Liver (tissue), 8 donors: ENCODE measurements at regions not wholly inside any gene's neighbourhood (a gene's known extent, or its start where the extent isn't known, plus 50 kb on each side); places are given as distances from the start of the nearest gene placed in this dataset.

Experiments
- DNase-seq: peaks from one replicate; pipeline ENCODE4 v3.0.0-alpha.2; 2017; ENCODE audit warnings: low spot score
- H3K27ac ChIP-seq, 2 donors: one replicate each; pipeline ENCODE4 v1.7.0; 2013; ENCODE audit warnings: inconsistent platforms in 2 of 2, low read length in 2 of 2, control low read depth in 1 of 2, low read depth in 1 of 2, mild to moderate bottlenecking in 1 of 2
- H3K27me3 ChIP-seq, 4 donors: one replicate each; pipeline versions ENCODE4 v1.6.1 to v1.7.0; 2013; ENCODE audit warnings: low read length in 3 of 4, inconsistent platforms in 1 of 4, mild to moderate bottlenecking in 1 of 4, moderate library complexity in 1 of 4; ENCODE audit not compliant: control insufficient read depth in 4 of 4, insufficient read depth in 4 of 4
- H3K36me3 ChIP-seq, 4 donors: one replicate each; pipeline versions ENCODE4 v1.6.1 to v1.7.0; 2013; ENCODE audit warnings: low read length in 3 of 4, mild to moderate bottlenecking in 3 of 4, low read depth in 1 of 4, moderate library complexity in 1 of 4; ENCODE audit not compliant: control insufficient read depth in 4 of 4, insufficient read depth in 3 of 4
- H3K4me1 ChIP-seq, 4 donors: one replicate each; pipeline versions ENCODE4 v1.6.1 to v1.7.0; 2013; ENCODE audit warnings: low read length in 3 of 4, mild to moderate bottlenecking in 3 of 4, moderate library complexity in 1 of 4; ENCODE audit not compliant: control insufficient read depth in 4 of 4, insufficient read depth in 4 of 4
- H3K4me3 ChIP-seq, 3 donors: one replicate each; pipeline versions ENCODE4 v1.6.1 to v1.7.0; 2013; ENCODE audit warnings: low read length in 3 of 3, control low read depth in 1 of 3, low read depth in 1 of 3, mild to moderate bottlenecking in 1 of 3
- H3K9ac ChIP-seq, 2 donors: one replicate each; pipeline ENCODE4 v1.7.0; 2013; ENCODE audit warnings: low read length in 2 of 2, mild to moderate bottlenecking in 2 of 2, moderate library complexity in 2 of 2, control low read depth in 1 of 2, low read depth in 1 of 2
- H3K9me3 ChIP-seq, 4 donors: one replicate each; pipeline versions ENCODE4 v1.6.1 to v1.7.0; 2013; ENCODE audit warnings: low read length in 3 of 4; ENCODE audit not compliant: control insufficient read depth in 4 of 4
- ATF3 ChIP-seq: IDR thresholded peaks from 2 replicates; pipeline ENCODE4 v1.6.1; 2016; ENCODE audit warnings: antibody characterized with exemption
- CTCF ChIP-seq: fragments of 150-350 bp; IDR thresholded peaks from 2 replicates; pipeline ENCODE4 v1.5.1; 2017; ENCODE audit warnings: improper control_type of control experiment, low read depth, low read length; ENCODE audit not compliant: missing input control
- EGR1 ChIP-seq, 2 donors: IDR thresholded peaks; 2 replicates each; pipeline ENCODE4 v1.6.1; 2016 to 2018; ENCODE audit warnings: antibody characterized with exemption in 2 of 2, low read depth in 2 of 2
- FOXA1 ChIP-seq: IDR thresholded peaks from 2 replicates; pipeline ENCODE4 v1.6.1; 2016; ENCODE audit warnings: antibody characterized with exemption
- FOXA2 ChIP-seq: IDR thresholded peaks from 2 replicates; pipeline ENCODE4 v1.6.1; 2016; ENCODE audit warnings: antibody characterized with exemption
- GABPA ChIP-seq, 2 donors: IDR thresholded peaks in 1 of 2; conservative IDR thresholded peaks in 1 of 2; 2 replicates each; pipeline ENCODE4 v1.6.1; 2016; ENCODE audit warnings: antibody characterized with exemption in 2 of 2, mild to moderate bottlenecking in 1 of 2, moderate library complexity in 1 of 2
- HNF4A ChIP-seq, 2 donors: conservative IDR thresholded peaks; 2 replicates each; pipeline ENCODE4 v1.6.1; 2016; ENCODE audit warnings: antibody characterized with exemption in 2 of 2, mild to moderate bottlenecking in 2 of 2
- HNF4G ChIP-seq: IDR thresholded peaks from 2 replicates; pipeline ENCODE4 v1.6.1; 2016; ENCODE audit warnings: antibody characterized with exemption
- JUND ChIP-seq, 2 donors: IDR thresholded peaks; 2 replicates each; pipeline ENCODE4 v1.6.1; 2016; ENCODE audit warnings: antibody characterized with exemption in 2 of 2
- MAX ChIP-seq: IDR thresholded peaks from 2 replicates; pipeline ENCODE4 v1.6.1; 2016; ENCODE audit warnings: antibody characterized with exemption
- NR2F2 ChIP-seq: IDR thresholded peaks from 2 replicates; pipeline ENCODE4 v1.6.1; 2016; ENCODE audit warnings: antibody characterized with exemption
- RAD21 ChIP-seq, 2 donors: IDR thresholded peaks; 2 replicates each; pipeline ENCODE4 v1.6.1; 2016; ENCODE audit warnings: antibody characterized with exemption in 2 of 2, mild to moderate bottlenecking in 2 of 2
- REST ChIP-seq: IDR thresholded peaks from 2 replicates; pipeline ENCODE4 v1.6.1; 2016; ENCODE audit warnings: antibody characterized with exemption, mild to moderate bottlenecking
- RXRA ChIP-seq, 2 donors: IDR thresholded peaks; 2 replicates each; pipeline ENCODE4 v1.6.1; 2017 to 2018; ENCODE audit warnings: antibody characterized with exemption in 2 of 2, mild to moderate bottlenecking in 1 of 2
- SP1 ChIP-seq: IDR thresholded peaks from 2 replicates; pipeline ENCODE4 v1.6.1; 2018; ENCODE audit warnings: antibody characterized with exemption, mild to moderate bottlenecking
- TAF1 ChIP-seq: conservative IDR thresholded peaks from 2 replicates; pipeline ENCODE4 v1.6.1; 2016; ENCODE audit warnings: antibody characterized with exemption, mild to moderate bottlenecking
- YY1 ChIP-seq: IDR thresholded peaks from 2 replicates; pipeline ENCODE4 v1.6.1; 2016; ENCODE audit warnings: antibody characterized with exemption, mild to moderate bottlenecking
- WGBS: extraction: QIAGEN DNeasy Blood & Tissue Kit; methylation state at CpG from one replicate; pipeline ENCODE4 v1.1.7; 2013; 5-methylcytosine and 5-hydroxymethylcytosine counted together
- donor health status: healthy.
- donor health status: healthy.
- donor health status: healthy.
- donor health status: healthy.
- donor health status: healthy.

- Histone ChIP-seq H3K4me1 (no peaks in the 10 kb centered on the region), H3K27me3 (no peaks in the 10 kb centered on the region), H3K9me3 (no peaks in the 10 kb centered on the region), H3K36me3 (no peaks in the 10 kb centered on the region), H3K27ac (no peak overlapping the region), H3K9ac (no peak overlapping the region), H3K4me3 (no peak overlapping the region)
- WGBS: 72% methylated on average over 2 of the region's 2 CpGs
- no peak for TF ChIP-seq RAD21 (IDR thresholded peaks at IDR 0.05)
- TF ChIP-seq JUND (IDR thresholded peaks at IDR 0.05): no peak
- DNase-seq: no peak
Measured at GRCh38 chr1:242692988-242693387, 168.5 kb upstream of the PLD5 start.

- no peak for DNase-seq
- no peaks in the 10 kb centered on the region for H3K9me3 ChIP-seq
- H3K36me3 ChIP-seq: no peaks in the 10 kb centered on the region
- no peak overlapping the region for H3K9ac ChIP-seq
- 59% methylated on average over 2 of the region's 2 CpGs for WGBS
- H3K27ac ChIP-seq: no peak overlapping the region
- TF ChIP-seq GABPA (IDR thresholded peaks at IDR 0.05 in 1 of 2, conservative IDR thresholded peaks at IDR 0.05 in 1 of 2): no peak
- no peak for TF ChIP-seq JUND (IDR thresholded peaks at IDR 0.05)
- TF ChIP-seq REST: no peak
- no peak for TF ChIP-seq FOXA1
- no peak for TF ChIP-seq HNF4A (conservative IDR thresholded peaks at IDR 0.05)
- no peak for TF ChIP-seq SP1
- no peak for TF ChIP-seq HNF4G
- no peak for TF ChIP-seq FOXA2
- no peak for TF ChIP-seq ATF3
- no peak for TF ChIP-seq RAD21 (IDR thresholded peaks at IDR 0.05)
- TF ChIP-seq NR2F2: no peak
- no peaks in the 10 kb centered on the region for H3K4me1 ChIP-seq
- H3K4me3 ChIP-seq: no peak overlapping the region
- H3K27me3 ChIP-seq: no peaks in the 10 kb centered on the region
Measured at GRCh38 chr1:242691610-242691945, 167.1 kb upstream of the PLD5 start.

GRCh38 chr1:242690849-242691609, 166.5 kb upstream of the PLD5 start:
- no peak overlapping the region for H3K9ac ChIP-seq
- TF ChIP-seq NR2F2: no peak
- TF ChIP-seq REST: no peak
- TF ChIP-seq MAX: no peak
- no peak for TF ChIP-seq ATF3
- no peak for TF ChIP-seq YY1
- TF ChIP-seq CTCF: no peak
- TF ChIP-seq FOXA1: no peak
- TF ChIP-seq TAF1: no peak
- TF ChIP-seq HNF4G: no peak
- TF ChIP-seq RXRA (IDR thresholded peaks at IDR 0.05): no peak
- TF ChIP-seq EGR1 (IDR thresholded peaks at IDR 0.05; ENCODE audit: low read depth in 2 of 2): no peak
- TF ChIP-seq SP1: no peak
- H3K27me3 ChIP-seq: no peaks in the 10 kb centered on the region
- H3K36me3 ChIP-seq: no peaks in the 10 kb centered on the region
- H3K9me3 ChIP-seq: no peaks in the 10 kb centered on the region
- no peaks in the 10 kb centered on the region for H3K4me1 ChIP-seq
- no peak overlapping the region for H3K4me3 ChIP-seq
- 71% methylated on average over 8 of the region's 8 CpGs for WGBS
- no peak overlapping the region for H3K27ac ChIP-seq
- DNase-seq: no peak
